ENCODE measurements at regions not wholly inside any gene's neighbourhood (a gene's known extent, or its start where the extent isn't known, plus 50 kb on each side); places are given as distances from the start of the nearest gene placed in this dataset.
"Not testable (repeated sequence)": the region's sequence is repeated elsewhere in the genome, so short reads cannot be mapped to it uniquely, and the experiment has no call there.

DNA sequence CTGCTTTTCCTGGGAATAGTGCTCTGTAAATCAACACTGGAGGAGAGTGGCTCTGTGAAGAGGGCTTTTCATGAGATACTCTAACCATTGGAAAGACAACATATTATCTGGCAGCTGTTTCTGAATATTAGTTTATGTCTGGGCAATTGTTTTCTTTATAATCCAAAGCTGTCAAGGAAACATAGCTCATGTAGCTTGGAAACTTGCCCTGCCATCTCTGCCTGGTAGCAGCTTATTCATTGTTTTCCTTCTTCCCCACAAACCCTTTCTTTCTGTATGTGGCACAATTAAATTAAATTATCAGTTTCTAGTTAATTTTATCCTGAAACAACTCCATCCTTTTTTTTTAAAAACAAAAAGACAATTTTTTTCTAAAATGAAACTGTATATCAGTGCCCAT lies 160.0 kb downstream of the EDEM1 start:
- H3K4me3 Mint-ChIP-seq = no peak overlapping the region
- peaks cover 0 to 6% of the 10 kb centered on the region in 2 donors for H3K27me3 Mint-ChIP-seq
- H3K36me3 Mint-ChIP-seq = no peaks in the 10 kb centered on the region
- DNase-seq (ENCODE audit: low spot score) (no peak), ATAC-seq (no peak)
- no peaks in the 10 kb centered on the region for H3K4me1 Mint-ChIP-seq (ENCODE audit: low read depth in 2 of 2)
- H3K9me3 Mint-ChIP-seq = peaks cover 4% of the 10 kb centered on the region
- H3K27ac Mint-ChIP-seq = no peak overlapping the region

DNA sequence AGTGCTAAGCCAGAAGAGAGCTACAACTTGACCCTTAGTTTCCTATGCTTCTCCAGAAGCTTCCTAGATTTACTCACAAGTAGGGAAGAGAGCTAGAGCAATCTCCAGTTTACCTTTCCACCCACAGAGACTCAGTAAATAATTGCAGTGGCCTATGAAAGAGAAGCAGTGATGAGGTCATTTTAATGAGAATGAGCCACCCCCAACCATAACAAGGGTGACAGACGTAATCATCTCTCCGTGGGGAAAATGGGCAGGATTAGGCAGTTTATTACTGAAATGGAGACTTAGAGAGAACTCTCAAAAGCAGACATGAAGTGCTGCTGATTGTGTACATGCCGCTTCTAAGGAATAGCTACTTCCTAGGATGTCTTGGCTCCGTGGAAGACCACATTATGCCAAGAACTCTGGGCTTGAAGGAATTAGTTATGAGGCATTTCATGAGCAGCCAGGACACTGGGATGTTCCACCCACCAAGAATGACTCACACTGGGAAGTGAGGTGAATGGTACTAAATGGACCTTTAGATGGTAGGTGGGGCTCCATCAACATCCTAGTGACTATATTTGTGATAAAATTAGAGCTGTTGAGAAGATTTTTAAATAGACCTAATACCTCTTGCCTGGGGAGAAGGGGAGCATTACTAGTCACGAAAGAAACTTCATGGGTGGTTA lies 160.9 kb downstream of the EDEM1 start:
- H3K9me3 Mint-ChIP-seq = peaks cover 4% of the 10 kb centered on the region
- H3K4me1 Mint-ChIP-seq (ENCODE audit: low read depth in 2 of 2) = no peaks in the 10 kb centered on the region
- no peak overlapping the region for H3K27ac Mint-ChIP-seq
- H3K36me3 Mint-ChIP-seq = no peaks in the 10 kb centered on the region
- H3K4me3 Mint-ChIP-seq = no peak overlapping the region
- DNase-seq (ENCODE audit: low spot score) (no peak), ATAC-seq (no peak)
- peaks cover 0 to 10% of the 10 kb centered on the region in 2 donors for H3K27me3 Mint-ChIP-seq

DNA sequence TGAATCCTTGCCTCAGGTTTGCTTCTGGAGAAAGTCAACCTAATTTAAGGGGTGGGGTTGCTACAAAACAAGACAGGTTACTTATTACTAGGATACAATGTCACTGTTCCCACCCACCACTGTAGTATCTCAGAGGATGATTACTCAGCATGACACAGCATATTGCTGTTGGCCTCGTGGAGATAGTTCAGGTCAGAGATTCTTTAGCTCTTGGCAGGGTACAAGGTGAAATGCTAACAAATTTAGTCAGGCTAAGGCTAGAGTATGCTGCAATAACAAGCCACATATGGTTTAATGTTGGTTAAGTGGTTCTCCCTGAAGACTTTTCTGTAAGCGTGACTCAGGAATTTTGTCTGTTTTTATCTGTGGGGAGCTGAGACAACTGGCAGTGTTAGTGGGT lies 161.8 kb downstream of the EDEM1 start:
- Mint-ChIP-seq H3K4me3 (no peak overlapping the region), H3K4me1 (ENCODE audit: low read depth in 2 of 2) (no peaks in the 10 kb centered on the region), H3K27me3 (peaks cover 0 to 10% of the 10 kb centered on the region in 2 donors), H3K27ac (no peak overlapping the region), H3K36me3 (no peaks in the 10 kb centered on the region), H3K9me3 (peaks cover 4% of the 10 kb centered on the region)
- ATAC-seq (no peak), DNase-seq (ENCODE audit: low spot score) (no peak)

DNA sequence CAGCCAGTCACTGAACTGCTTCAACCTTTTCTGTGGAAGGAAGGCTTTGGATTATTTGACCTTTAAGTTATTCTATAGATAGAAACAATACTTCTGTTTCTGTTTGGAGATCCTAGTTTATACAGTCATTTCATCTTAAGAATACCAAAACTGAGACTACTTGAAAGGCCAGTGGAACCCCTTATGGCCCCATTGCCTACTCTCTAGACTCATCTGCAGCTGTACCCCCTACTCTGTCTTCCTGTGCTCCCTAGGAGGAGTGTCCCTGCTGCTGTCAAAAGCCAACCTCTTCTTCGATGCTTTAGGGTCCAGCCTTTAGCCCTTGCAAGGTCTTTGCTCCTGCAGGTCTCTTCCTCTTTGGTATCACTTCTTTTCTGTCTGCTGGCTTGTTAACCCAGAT lies 169.6 kb downstream of the EDEM1 start:
- no peak for DNase-seq (ENCODE audit: low spot score)
- Mint-ChIP-seq H3K4me1 (ENCODE audit: low read depth in 2 of 2) (no peaks in the 10 kb centered on the region), H3K27me3 (peaks cover 9 to 26% of the 10 kb centered on the region in 2 donors), H3K27ac (no peak overlapping the region), H3K9me3 (peaks cover 12% of the 10 kb centered on the region), H3K36me3 (peaks cover 12% of the 10 kb centered on the region), H3K4me3 (no peak overlapping the region)
- ATAC-seq = no peak

DNA sequence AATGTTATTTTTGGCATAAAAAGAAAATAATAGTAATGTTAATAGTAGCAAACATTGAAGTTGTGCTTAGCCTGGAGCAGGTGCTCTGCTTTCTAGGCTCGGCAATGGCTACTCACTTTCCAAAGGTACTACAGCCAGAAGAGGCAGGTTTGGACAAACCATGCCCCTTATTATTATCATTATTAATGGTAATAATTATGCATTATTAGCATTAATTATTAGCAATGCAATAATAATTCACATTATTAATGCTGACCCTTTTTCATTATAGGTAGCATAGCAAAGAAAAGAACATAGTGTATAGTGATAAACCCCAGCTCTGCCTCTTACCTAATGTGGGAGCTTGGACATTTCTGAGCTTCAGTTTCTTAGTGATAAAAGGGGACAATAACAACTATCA lies 171.4 kb downstream of the EDEM1 start:
- no peak for DNase-seq (ENCODE audit: low spot score)

DNA sequence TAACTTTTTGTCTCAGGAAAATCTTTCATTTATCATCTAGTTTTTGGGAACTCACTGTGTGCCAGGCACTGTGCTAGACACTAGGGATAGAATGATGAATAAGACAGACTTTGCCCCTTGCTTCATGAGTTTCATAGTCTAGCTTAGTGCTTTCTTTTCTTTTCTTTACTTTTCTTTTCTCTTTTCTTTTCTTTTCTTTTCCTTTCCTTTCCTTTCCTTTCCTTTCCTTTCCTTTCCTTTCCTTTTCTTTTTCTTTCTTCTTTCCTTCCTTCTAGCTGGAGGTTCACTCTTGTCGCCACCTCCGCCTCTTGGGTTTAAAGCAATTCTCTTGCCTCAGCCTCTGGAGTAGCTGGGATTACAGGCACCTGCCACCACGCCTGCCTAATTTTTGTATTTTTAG lies 172.9 kb downstream of the EDEM1 start:
- no peaks in the 10 kb centered on the region for H3K4me1 Mint-ChIP-seq (ENCODE audit: low read depth in 2 of 2)
- H3K9me3 Mint-ChIP-seq = peaks cover 12% of the 10 kb centered on the region
- no peak overlapping the region for H3K27ac Mint-ChIP-seq
- H3K4me3 Mint-ChIP-seq = no peak overlapping the region
- ATAC-seq = no peak
- peaks cover 5 to 26% of the 10 kb centered on the region in 2 donors for H3K27me3 Mint-ChIP-seq
- H3K36me3 Mint-ChIP-seq = peaks cover 12% of the 10 kb centered on the region
- DNase-seq (ENCODE audit: low spot score) = no peak

More for the DNA sequence above, 171.4 kb downstream of the EDEM1 start:
- H3K4me1 Mint-ChIP-seq (ENCODE audit: low read depth in 2 of 2) = no peaks in the 10 kb centered on the region
- H3K36me3 Mint-ChIP-seq = peaks cover 12% of the 10 kb centered on the region
- H3K27me3 Mint-ChIP-seq = peaks cover 5 to 26% of the 10 kb centered on the region in 2 donors
- peaks cover 12% of the 10 kb centered on the region for H3K9me3 Mint-ChIP-seq
- H3K27ac Mint-ChIP-seq = no peak overlapping the region
- no peak overlapping the region for H3K4me3 Mint-ChIP-seq
- ATAC-seq = no peak

DNA sequence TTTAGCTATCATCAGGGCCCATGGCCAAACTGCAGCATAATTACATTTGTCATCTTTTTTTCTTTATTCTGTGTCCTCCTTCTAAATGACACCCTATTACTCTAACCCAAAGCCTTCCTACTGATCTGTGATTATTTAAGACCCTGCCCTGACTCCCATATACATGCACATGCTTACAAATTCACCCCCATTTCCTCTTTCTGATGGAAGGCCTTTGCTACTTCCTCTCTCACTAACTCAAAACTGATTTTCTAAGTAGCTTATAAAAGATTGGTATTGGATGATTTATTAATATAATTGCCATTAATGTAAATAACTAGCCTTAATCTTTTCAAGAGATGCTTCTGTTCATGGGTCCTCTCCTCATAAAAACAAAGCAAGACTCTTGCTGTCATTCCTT lies 179.2 kb downstream of the EDEM1 start:
- DNase-seq (ENCODE audit: low spot score) = no peak
- H3K27ac Mint-ChIP-seq = no peak overlapping the region
- no peaks in the 10 kb centered on the region for H3K27me3 Mint-ChIP-seq
- H3K4me3 Mint-ChIP-seq = no peak overlapping the region
- no peak for ATAC-seq
- no peaks in the 10 kb centered on the region for H3K4me1 Mint-ChIP-seq (ENCODE audit: low read depth in 2 of 2)
- H3K9me3 Mint-ChIP-seq = no peaks in the 10 kb centered on the region
- H3K36me3 Mint-ChIP-seq = no peaks in the 10 kb centered on the region

DNA sequence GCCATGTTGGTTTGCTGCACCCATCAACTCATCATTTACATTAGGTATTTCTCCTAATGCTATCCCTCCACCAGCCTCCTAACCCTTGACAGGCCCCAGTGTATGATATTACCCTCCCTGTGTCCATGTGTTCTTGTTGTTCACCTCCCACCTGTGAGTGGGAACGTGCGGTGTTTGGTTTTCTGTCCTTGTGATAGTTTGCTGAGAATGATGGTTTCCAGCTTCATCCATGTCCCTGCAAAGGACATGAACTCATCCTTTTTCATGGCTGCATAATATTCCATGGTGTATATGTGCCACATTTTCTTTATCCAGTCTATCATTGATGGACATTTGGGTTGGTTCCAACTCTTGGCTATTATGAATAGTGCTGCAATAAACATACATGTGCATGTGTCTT lies 184.0 kb downstream of the EDEM1 start:
- not testable (repeated sequence) for ATAC-seq; H3K27me3 Mint-ChIP-seq; H3K36me3 Mint-ChIP-seq; DNase-seq (ENCODE audit: low spot score); H3K9me3 Mint-ChIP-seq; H3K27ac Mint-ChIP-seq; H3K4me1 Mint-ChIP-seq (ENCODE audit: low read depth in 2 of 2); H3K4me3 Mint-ChIP-seq

DNA sequence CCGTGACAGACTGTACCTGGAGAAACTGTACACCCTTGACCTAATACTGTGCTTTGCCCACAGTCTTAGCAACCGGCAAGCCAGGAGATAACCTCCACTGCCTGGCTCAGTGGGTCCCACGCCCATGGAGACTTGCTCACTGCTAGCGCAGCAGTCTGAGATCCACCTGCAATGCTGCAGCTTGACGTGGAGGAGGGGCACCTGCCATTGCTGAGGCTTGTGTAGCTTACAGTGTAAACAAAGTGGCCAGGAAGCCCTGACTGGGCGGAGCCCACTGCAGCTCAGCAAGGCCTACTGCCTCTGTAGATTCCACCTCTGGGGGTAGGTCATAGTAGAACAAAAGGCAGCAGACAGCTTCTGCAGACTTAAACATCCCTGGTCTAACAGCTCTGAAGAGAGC lies 189.3 kb downstream of the EDEM1 start:
- peaks cover 0 to 7% of the 10 kb centered on the region in 2 donors for H3K27me3 Mint-ChIP-seq
- H3K4me1 Mint-ChIP-seq (ENCODE audit: low read depth in 2 of 2) = no peaks in the 10 kb centered on the region

DNA sequence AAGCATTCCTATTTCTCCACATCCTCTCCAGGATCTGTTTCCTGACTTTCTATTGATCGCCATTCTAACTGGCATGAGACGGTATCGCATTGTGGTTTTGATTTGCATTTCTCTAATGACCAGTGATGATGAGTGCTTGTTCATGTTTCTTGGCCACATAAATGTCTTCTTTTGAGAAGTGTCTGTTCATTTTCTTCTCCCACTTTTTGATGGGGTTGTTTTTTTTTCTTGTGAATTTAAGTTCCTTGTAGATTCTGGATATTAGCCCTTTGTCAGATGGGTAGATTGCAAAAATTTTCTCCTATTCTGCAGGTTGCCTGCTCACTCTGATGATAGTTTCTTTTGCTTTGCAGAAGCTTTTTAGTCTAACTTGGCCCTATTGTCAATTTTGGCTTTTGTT lies 191.8 kb downstream of the EDEM1 start:
- not testable (repeated sequence) for H3K4me3 Mint-ChIP-seq; H3K27ac Mint-ChIP-seq; H3K4me1 Mint-ChIP-seq (ENCODE audit: low read depth in 2 of 2); ATAC-seq; DNase-seq (ENCODE audit: low spot score); H3K36me3 Mint-ChIP-seq; H3K9me3 Mint-ChIP-seq
- peaks cover 4 to 22% of the 10 kb centered on the region in 2 donors for H3K27me3 Mint-ChIP-seq

More for the DNA sequence above, 189.3 kb downstream of the EDEM1 start:
- DNase-seq (ENCODE audit: low spot score) (no peak), ATAC-seq (no peak)
- Mint-ChIP-seq H3K27ac (no peak overlapping the region), H3K9me3 (peaks cover 7% of the 10 kb centered on the region), H3K36me3 (peaks cover 6% of the 10 kb centered on the region), H3K4me3 (no peak overlapping the region)

DNA sequence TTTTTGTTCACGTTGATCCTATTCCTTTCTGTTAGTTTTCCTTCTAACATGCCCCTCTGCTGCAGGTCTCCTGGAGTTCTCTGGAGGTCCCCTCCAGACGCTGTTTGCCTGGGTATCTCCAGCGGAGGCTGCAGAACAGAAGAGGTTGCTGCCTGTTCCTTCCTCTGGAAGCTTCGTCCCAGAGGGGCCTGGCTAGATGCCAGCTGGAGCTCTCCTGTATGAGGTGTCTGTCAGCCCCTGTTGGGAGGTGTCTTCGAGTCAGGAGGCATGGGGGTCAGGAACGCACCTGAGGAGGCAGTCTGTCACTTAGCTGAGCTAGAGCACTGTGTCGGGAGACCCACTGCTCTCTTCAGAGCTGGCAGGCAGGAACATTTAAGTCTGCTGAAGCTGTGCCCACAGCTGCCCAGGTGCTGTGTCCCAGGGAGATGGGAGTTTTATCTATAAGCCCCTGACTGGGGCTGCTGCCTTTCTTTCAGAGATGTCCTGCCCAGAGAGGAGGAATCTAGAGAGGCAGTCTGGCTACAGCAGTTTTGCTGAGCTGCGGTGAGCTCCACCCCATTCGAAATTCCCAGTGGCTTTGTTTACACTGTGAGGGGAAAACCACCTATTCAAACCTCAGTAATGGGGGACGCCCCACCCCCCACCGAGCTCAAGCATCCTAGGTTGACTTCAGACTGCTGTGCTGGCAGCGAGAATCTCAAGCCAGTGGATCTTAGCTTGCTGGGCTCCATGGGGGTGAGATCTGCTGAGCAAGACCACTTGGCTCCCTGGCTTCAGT lies 196.2 kb downstream of the EDEM1 start:
- not testable (repeated sequence) for H3K4me3 Mint-ChIP-seq; ATAC-seq; H3K9me3 Mint-ChIP-seq; H3K4me1 Mint-ChIP-seq (ENCODE audit: low read depth in 2 of 2); DNase-seq (ENCODE audit: low spot score); H3K36me3 Mint-ChIP-seq; H3K27ac Mint-ChIP-seq
- H3K27me3 Mint-ChIP-seq = peaks cover 4 to 22% of the 10 kb centered on the region in 2 donors

DNA sequence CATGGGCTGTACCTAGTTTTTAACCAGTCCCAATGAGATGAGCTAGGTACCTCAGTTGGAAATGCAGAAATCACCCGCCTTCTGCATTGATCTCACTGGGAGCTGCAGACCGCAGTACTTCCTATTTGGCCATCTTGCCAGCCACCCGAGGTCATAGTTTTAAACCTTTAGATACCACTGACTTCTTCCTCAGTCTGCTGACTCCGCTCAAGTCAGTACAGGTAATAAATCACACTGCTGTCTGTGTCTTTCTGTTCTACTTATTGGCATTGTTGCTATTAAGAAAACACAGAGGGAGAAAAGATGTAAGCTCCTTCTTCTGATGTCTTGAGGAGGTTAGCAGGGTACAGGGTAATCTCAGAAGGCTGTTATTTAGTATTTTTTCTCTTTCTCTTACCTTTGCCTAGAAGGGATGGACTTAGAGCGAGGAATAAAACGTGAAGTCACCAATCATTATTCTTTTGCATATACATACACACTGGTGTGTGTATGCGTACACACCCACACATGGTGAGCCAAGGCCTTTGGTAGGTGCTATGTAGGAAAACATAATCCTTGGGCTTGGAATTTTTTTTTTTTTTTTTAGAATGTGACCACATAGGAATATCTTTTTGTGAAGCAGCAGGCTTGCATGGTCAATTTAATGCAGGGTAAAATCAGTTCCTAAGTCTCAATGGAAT lies 197.2 kb downstream of the EDEM1 start:
- H3K9me3 Mint-ChIP-seq = peaks cover 8% of the 10 kb centered on the region
- no peak for DNase-seq (ENCODE audit: low spot score)
- H3K4me3 Mint-ChIP-seq = no peak overlapping the region
- H3K27ac Mint-ChIP-seq = no peak overlapping the region
- peaks cover 4 to 22% of the 10 kb centered on the region in 2 donors for H3K27me3 Mint-ChIP-seq
- peaks cover 6% of the 10 kb centered on the region for H3K36me3 Mint-ChIP-seq
- ATAC-seq = no peak
- H3K4me1 Mint-ChIP-seq (ENCODE audit: low read depth in 2 of 2) = no peaks in the 10 kb centered on the region

DNA sequence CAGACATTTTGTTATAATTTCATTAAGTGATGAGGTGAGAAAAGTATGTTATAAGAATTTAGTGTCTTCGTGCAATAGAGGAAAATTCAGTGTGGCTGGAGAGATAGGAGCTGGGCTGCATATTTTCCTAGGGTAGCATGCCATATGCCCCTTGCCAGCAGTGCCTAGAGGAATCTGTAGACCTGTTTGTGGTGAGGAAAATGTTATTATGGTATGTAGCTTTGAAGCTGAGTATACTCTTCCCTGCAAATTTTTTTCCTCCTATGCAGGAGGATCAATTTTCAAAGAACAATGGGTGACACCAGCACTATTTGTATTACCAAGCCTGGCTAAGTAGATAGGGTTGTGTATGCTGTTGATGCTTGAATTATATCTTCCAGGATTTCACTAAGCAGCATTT lies 200.6 kb downstream of the EDEM1 start:
- H3K27ac Mint-ChIP-seq = no peak overlapping the region
- DNase-seq (ENCODE audit: low spot score) (no peak), ATAC-seq (no peak)
- no peaks in the 10 kb centered on the region for H3K4me1 Mint-ChIP-seq (ENCODE audit: low read depth in 2 of 2)
- no peaks in the 10 kb centered on the region for H3K36me3 Mint-ChIP-seq
- no peak overlapping the region for H3K4me3 Mint-ChIP-seq
- peaks cover under 1% of the 10 kb centered on the region for H3K9me3 Mint-ChIP-seq
- H3K27me3 Mint-ChIP-seq = peaks cover 2 to 10% of the 10 kb centered on the region in 2 donors

DNA sequence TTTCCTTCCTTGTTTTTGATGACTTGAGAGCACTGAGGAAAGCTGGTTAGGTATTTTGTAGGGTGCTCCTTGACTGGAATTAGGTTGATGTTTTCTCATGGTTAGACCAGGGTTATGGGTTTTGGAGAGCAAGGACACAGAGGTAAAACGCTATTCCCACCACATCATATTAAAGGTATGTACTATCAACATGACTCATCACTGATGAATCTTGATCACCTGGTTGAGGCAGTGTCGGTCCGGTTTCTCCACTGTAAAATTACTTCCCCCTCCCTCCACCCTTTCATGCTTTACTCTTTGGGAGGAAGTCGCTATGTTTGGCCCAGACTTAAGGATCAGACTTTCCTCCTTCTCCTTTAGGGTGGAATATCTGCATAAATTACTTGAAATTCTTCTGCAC lies 201.6 kb downstream of the EDEM1 start:
- ATAC-seq (no peak), DNase-seq (ENCODE audit: low spot score) (no peak)
- H3K9me3 Mint-ChIP-seq = no peaks in the 10 kb centered on the region
- no peak overlapping the region for H3K4me3 Mint-ChIP-seq
- no peaks in the 10 kb centered on the region for H3K4me1 Mint-ChIP-seq (ENCODE audit: low read depth in 2 of 2)
- no peak overlapping the region for H3K27ac Mint-ChIP-seq
- no peaks in the 10 kb centered on the region for H3K36me3 Mint-ChIP-seq
- peaks cover 0 to 7% of the 10 kb centered on the region in 2 donors for H3K27me3 Mint-ChIP-seq

Data from natural killer cell treated with Interleukin-12 subunit alpha and Interleukin-12 subunit beta and Interleukin-15 and Interleukin-18, amount 100 ng/mL, for 72 hours (primary cell).